ENCODE measurements at regions not wholly inside any gene's neighbourhood (a gene's known extent, or its start where the extent isn't known, plus 50 kb on each side); places are given as distances from the start of the nearest gene placed in this dataset.

- no peak for DNase-seq (ENCODE audit: low spot score)
These were observed 450.4 kb upstream of the CTNND2 start for GRCh38 chr5:12354686-12355085.

DNA sequence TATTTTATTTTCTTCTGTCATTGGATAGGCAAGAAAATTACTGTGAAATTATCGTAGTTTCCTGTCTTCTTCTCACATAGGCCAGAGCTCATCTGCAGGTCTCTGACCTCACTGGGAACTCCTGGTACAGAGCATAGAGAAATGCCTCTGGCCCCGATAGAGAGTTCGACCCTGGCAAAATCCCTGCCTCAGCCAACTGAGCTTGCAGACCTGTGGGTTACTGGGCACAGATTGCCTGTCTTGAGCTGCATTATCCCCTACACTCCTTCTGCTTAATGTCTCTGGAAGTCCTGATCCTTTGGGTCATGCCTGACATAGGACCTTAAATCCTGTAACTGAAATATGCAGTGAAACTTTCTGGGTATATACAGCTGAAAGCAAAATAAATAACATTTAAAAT, 439.3 kb upstream of the CTNND2 start:
- DNase-seq (ENCODE audit: low spot score): no peak

GRCh38 chr5:12335938-12336337, 431.7 kb upstream of the CTNND2 start:
- no peak for DNase-seq (ENCODE audit: low spot score)

DNA sequence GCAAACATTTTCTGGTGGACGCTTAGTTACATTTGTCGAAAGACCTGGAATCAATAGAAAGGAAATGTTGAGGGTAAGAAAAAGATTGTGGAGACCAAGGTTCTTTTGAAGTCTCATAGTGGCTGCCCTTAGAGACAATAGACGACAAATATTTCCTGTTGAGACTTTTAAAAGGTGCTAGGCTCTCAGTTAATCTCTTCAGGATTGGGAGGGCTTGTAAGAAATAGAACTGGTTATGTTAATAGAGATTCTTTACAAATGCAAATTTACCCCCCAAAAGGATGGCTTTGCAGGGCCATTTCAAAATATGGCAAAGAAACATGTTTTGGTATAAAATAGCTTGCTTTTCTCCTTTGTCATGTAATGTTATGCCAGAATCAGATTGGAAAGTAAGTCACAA, 428.2 kb upstream of the CTNND2 start:
- DNase-seq (ENCODE audit: low spot score): no peak

DNA sequence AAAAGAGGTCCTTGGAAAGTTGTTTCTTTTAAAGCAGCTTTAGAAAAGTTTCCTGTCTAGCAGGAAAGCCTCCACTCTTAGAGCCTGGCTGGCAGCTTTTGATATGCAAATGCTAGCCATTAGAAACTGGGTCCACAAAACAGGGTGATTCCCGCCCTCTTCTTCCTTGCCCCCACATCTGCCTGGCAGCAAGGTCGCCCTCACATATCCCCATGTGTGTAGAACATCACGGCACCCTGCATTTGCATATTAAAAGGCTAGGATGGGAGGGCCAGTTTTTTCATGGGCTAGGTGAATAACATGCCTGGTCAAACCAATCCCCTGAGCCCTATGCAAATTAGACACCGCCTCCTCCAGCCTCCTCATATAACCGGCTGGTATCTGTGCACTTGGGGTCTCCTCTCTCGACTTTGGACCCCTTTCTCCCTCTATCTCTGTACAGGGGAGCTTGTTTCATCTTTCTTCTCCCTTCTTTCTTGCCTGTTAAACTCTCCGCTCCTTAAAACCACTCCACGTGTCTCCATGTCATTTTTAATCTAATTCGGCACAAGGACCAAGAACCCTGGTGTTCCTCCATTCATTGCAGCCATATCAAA, 426.8 kb upstream of the CTNND2 start:
- no peak for DNase-seq (ENCODE audit: low spot score)

- DNase-seq (ENCODE audit: low spot score): no peak
These were observed 426.1 kb upstream of the CTNND2 start for GRCh38 chr5:12330381-12330780.

DNA sequence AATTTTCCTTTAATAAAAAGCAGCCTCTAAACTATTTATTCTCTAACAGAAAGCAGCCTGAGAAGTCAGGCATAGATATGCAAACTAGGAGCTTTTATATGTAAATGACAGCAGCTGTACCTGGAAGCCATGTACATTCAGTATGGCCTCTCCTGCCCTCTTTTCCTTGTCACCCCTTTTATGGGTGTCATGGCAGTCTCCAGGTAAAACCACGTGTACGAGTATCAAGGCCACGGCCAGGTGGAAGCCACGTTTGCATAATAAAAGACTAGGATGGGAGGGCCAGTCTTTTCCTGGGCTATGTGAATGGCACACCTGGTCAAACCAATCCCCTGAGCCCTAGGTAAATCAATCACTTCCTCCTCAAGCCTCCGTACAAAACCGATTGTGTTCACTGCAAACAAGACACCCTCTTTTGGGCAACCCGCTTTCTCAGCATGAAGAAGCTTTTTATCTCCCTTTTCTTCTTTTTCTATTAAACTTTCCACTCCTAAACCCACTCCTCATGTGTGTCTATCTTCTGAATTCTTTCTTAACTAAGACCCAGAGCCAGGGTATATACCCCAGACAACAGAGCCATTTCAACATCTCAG, 419.5 kb upstream of the CTNND2 start:
- no peak for DNase-seq (ENCODE audit: low spot score)

- DNase-seq (ENCODE audit: low spot score): no peak
These were observed 417.8 kb upstream of the CTNND2 start for GRCh38 chr5:12322042-12322441.

DNA sequence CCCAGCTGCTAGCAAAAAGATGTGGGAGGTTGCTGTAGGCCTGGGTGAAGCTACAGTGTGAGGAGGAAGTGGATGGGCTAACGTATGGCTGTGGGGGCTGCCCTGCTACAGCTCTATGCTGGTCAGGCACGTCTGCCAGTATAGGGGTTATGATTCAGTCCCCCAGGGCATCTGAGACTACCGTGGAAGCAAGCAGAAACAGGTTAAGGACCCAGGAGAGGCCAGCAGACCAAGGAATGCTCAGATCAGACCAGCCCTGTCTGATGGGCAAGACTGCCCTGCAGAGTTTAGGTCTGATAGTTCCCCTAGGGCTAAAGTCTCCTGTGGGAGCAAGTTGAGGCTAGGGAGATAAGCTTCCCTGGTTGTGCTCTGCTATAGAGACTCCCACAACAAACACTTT, 416.1 kb upstream of the CTNND2 start:
- no peak for DNase-seq (ENCODE audit: low spot score)

DNA sequence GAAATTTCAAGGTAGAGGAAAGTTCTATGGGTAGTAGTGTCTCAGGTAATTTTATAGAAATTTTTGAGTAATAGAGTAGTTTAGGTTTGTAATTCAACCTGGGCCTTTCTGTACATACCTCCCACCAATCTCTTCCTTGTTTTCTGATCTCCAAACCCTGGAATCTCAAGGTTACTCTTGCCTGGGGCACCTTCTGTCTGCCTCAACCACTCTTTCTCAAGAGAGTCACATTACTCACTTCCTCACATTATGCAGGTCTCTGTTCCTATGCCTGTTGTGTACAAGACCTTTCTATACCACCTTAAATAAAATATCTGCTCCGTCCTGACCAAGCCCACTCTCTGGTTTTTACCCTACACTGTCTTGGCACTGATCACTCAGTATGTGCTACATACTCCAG, 412.6 kb upstream of the CTNND2 start:
- no peak for DNase-seq (ENCODE audit: low spot score)

GRCh38 chr5:12315461-12315860, 411.2 kb upstream of the CTNND2 start:
- DNase-seq (ENCODE audit: low spot score): no peak

GRCh38 chr5:12313602-12314001, 409.4 kb upstream of the CTNND2 start:
- no peak for DNase-seq (ENCODE audit: low spot score)

DNA sequence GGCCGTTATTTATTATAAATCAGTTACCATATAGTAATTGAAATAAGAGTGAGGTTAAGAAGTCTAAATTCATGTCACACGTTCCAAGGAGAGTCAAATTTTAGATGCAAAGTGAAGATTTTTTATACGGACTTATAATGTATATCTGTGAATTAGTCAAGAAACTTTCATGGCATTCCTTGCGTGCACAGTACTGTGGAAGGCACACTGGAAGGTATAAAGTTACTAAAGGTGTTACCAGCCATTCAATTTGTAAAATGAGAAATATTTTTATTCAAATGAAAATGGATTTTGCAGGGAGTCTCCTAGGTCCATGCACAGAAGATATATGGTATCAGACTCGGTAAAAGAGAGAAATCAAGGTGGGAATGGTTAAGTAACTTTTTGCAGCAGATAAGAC, 408.1 kb upstream of the CTNND2 start:
- DNase-seq (ENCODE audit: low spot score): no peak

- no peak for DNase-seq (ENCODE audit: low spot score)
These were observed 389.9 kb upstream of the CTNND2 start for GRCh38 chr5:12294151-12294550.

DNA sequence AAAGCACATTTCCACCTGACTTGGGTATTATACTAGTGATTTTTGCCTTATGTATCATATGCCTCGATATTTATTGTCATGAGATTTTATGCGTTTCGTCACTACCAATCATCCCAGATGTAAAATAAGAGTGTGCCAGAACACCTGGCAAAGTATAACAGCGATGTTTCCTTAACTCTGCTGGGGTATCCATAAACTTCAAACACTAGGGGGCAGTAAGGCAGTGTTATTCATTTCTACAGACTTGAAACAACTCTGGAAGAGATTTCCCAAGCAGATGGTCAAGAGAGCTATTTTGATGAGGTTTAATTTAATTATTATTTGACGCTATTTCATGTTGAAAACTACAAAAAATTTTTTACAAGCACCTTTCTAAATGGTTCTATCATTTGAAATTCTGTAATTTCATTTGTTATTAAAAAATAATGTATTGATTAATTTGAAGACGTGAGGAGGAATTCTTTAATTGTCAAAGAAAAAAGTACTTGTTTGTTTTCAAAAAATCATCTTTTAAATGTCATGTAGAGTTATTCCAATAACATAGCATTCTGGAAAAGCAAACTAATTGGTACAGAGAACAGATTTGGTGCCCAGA, 388.5 kb upstream of the CTNND2 start:
- DNase-seq (ENCODE audit: low spot score): no peak

DNA sequence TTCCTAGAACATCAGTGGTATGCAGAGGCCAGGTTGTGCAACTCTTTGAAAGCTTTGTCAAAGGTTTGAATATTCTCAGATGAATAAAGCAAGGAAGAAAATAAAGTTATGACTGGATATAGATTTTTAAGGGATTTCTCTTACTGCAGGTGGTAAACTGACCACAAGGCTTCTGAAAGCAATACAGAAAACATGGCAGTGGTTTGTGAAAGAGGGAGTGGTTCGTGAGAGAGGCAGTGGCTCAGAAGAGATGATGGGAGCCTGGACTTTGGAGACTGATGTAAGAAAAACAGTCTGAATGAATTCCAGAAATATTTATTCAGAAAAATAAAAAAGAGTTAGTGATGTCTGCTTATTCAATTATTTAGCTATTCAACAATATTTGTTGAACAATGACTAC, 380.4 kb upstream of the CTNND2 start:
- DNase-seq (ENCODE audit: low spot score): no peak

GRCh38 chr5:12277504-12278192, 373.4 kb upstream of the CTNND2 start:
- DNase-seq (ENCODE audit: low spot score): no peak

- DNase-seq (ENCODE audit: low spot score): no peak
These were observed 370.0 kb upstream of the CTNND2 start for GRCh38 chr5:12274236-12274635.

DNA sequence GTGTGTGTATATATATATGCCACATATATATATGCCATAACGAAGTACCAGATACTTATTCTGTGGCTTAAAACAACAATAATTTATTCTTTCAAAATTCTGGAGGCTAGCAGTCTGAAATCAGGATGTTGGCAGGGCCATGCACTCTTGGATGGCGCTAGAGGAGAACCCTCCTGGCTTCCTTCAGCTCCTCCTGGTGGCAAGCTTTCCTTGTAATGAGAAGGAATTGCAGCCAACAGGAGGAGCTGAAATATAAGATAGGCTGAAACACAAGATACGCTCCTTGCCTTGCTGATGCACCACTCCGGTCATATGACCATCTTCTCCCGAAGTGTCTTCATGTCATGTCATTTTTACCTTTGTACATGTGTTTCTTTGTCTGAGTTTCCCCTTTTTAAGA, 368.1 kb upstream of the CTNND2 start:
- no peak for DNase-seq (ENCODE audit: low spot score)

DNA sequence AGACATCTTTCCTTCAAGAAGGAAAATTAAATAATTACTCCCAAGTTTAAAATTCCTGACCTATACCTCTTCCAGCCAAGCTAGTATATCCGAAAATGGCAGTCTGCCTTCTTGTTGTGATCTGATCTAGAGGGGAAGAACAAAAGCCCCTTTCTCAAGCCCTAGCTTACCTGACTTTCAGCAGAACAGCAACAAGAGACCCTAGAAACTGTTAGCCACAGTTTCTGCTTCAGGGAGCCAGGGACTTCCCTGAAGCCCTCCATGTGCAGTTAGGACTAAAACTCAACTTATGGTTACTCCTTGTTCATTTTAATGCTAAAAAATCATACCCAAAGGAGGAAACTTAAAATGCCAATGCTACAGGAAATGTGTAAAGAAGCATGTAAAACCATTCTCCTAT, 366.7 kb upstream of the CTNND2 start:
- DNase-seq (ENCODE audit: low spot score): no peak

GRCh38 chr5:12269164-12269563, 364.9 kb upstream of the CTNND2 start:
- DNase-seq (ENCODE audit: low spot score): no peak

- no peak for DNase-seq (ENCODE audit: low spot score)
These were observed 354.3 kb upstream of the CTNND2 start for GRCh38 chr5:12258549-12258948.

DNA sequence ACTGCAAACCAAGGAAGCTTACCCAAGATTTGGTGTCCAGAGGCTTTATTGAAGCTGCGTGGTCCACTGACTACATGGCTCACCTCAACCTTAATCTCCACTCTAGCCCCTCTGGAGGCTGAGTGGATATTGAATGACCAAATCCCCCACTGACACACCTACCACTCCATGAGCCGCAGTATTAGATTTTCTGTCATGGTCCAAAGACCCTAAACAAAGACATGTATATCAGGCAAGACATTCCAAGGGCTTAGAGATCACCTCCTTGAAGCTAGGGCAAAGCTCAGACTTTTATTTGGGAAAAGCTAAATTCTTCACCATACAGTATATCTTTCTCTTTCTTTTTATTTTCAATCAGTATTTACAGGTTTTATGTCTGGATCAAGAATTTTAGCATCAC, 346.2 kb upstream of the CTNND2 start:
- DNase-seq (ENCODE audit: low spot score): no peak
